Osteoblast (primary cell): ENCODE measurements at regions not wholly inside any gene's neighbourhood (a gene's known extent, or its start where the extent isn't known, plus 50 kb on each side); places are given as distances from the start of the nearest gene placed in this dataset.
"Not testable (repeated sequence)": the region's sequence is repeated elsewhere in the genome, so short reads cannot be mapped to it uniquely, and the experiment has no call there.

Source experiments
- DNase-seq: peaks from one replicate; pipeline ENCODE4 v3.0.0; 2011; ENCODE audit warnings: low spot score, mixed read lengths; ENCODE audit not compliant: insufficient read length; ENCODE audit errors: missing footprints
- H2AFZ ChIP-seq: 2 replicates; pipeline ENCODE4 v1.6.0; 2011; ENCODE audit warnings: mild to moderate bottlenecking, low read length
- H3K27ac ChIP-seq: 2 replicates; pipeline ENCODE4 v1.5.1; 2011; ENCODE audit warnings: mild to moderate bottlenecking, low read depth, low read length, moderate library complexity
- H3K27me3 ChIP-seq: 2 replicates; pipeline ENCODE4 v1.6.0; 2012; ENCODE audit warnings: mild to moderate bottlenecking, control low read depth, inconsistent platforms, low read length, moderate library complexity; ENCODE audit not compliant: insufficient read depth
- H3K36me3 ChIP-seq: 2 replicates; pipeline ENCODE4 v1.5.1; 2011; ENCODE audit warnings: mild to moderate bottlenecking, low read length, control low read depth, moderate library complexity; ENCODE audit not compliant: insufficient read depth
- H3K4me1 ChIP-seq: 2 replicates; pipeline ENCODE4 v1.5.1; 2011; ENCODE audit warnings: mild to moderate bottlenecking, low read length, control low read depth, moderate library complexity; ENCODE audit not compliant: insufficient read depth
- H3K4me2 ChIP-seq: 2 replicates; pipeline ENCODE4 v1.6.0; 2011; ENCODE audit warnings: mild to moderate bottlenecking, low read length; ENCODE audit not compliant: insufficient read depth
- H3K4me3 ChIP-seq: fragments of 200-600 bp; sonication (generic); 3 replicates; pipeline ENCODE4 v1.5.1; 2012; ENCODE audit warnings: mild to moderate bottlenecking, low read length, inconsistent platforms; ENCODE audit not compliant: insufficient read depth
- H3K79me2 ChIP-seq: 2 replicates; pipeline ENCODE4 v1.6.0; 2012; ENCODE audit warnings: mild to moderate bottlenecking, low read length, control low read depth, inconsistent platforms; ENCODE audit not compliant: insufficient read depth
- H3K9me3 ChIP-seq: 2 replicates; pipeline ENCODE4 v1.5.1; 2011; ENCODE audit warnings: low read depth, low read length, control low read depth
- H4K20me1 ChIP-seq: 2 replicates; pipeline ENCODE4 v1.6.0; 2012; ENCODE audit warnings: mild to moderate bottlenecking, low read length, control low read depth; ENCODE audit not compliant: insufficient read depth
- TF ChIP-seq, protein P1 (sequence below): IDR thresholded peaks from 2 replicates; pipeline ENCODE4 v1.5.1; 2011; ENCODE audit warnings: mild to moderate bottlenecking, low read depth, low read length, moderate library complexity; ENCODE audit errors: extremely low read depth

DNA sequence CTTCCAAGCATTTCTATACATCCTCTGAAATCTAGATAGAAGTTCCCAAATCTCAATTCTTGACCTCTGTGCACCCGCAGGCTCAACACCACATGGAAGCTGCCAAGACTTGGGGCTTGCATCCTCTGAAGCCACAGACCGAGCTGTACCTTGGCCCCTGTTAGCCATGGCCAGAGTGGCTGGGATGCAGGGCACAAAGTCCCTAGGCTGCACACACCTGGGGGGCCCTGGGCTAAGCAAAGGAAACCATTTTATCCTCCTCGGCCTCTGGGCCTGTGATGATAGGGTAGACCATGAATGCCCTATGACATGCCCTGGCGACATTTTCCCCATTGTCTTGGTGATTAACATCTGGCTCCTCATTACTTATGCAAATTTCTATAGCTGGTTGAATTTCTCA is 97.1 kb upstream of the CCDC39 start:
- no peaks in the 10 kb centered on the region for H3K79me2 ChIP-seq
- no peaks in the 10 kb centered on the region for H3K36me3 ChIP-seq
- no peak overlapping the region for H3K4me3 ChIP-seq
- TF ChIP-seq, protein P1, sequence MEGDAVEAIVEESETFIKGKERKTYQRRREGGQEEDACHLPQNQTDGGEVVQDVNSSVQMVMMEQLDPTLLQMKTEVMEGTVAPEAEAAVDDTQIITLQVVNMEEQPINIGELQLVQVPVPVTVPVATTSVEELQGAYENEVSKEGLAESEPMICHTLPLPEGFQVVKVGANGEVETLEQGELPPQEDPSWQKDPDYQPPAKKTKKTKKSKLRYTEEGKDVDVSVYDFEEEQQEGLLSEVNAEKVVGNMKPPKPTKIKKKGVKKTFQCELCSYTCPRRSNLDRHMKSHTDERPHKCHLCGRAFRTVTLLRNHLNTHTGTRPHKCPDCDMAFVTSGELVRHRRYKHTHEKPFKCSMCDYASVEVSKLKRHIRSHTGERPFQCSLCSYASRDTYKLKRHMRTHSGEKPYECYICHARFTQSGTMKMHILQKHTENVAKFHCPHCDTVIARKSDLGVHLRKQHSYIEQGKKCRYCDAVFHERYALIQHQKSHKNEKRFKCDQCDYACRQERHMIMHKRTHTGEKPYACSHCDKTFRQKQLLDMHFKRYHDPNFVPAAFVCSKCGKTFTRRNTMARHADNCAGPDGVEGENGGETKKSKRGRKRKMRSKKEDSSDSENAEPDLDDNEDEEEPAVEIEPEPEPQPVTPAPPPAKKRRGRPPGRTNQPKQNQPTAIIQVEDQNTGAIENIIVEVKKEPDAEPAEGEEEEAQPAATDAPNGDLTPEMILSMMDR = no peak
- no peaks in the 10 kb centered on the region for H3K4me1 ChIP-seq
- no peaks in the 10 kb centered on the region for H3K27me3 ChIP-seq
- no peaks in the 10 kb centered on the region for H3K9me3 ChIP-seq
- H4K20me1 ChIP-seq = no peaks in the 10 kb centered on the region
- DNase-seq = no peak
- H3K27ac ChIP-seq = no peak overlapping the region
- H3K4me2 ChIP-seq = no peak overlapping the region
- H2AFZ ChIP-seq = no peak overlapping the region

DNA sequence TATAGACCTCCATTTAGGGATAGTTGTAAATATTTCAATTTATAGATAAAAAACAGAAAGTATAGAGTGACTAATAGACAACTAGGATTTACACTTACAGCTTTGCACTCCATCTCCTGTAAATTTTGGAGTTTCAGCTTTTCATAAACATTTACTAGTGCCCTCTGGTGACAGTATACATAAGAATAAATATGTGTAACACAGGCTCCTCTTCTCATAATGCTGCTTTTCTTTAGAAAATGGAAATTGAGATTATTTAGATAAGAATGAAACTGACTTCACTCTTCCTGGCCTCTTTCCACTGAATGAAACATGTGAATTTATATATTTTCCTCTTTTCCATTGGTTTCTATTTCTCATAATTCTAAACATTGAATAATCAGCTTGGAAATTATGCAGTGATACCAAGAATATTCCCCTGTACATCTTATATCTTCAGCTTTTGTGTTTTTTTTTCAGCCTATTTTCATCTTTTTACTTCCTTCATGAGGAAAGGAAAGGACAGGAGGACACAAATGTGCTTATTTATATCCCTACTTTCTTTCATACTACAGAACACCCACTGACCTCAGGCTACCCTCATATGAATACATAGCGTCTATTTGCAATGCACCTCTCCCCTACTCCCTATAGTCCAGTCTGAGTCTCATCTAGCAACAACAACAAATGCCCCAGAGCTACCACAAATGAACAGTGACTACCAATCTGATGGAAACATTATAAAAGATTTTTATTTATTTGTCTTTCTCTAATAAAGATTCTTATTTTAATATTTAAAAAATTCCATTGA is 103.1 kb upstream of the CCDC39 start:
- Histone ChIP-seq H3K27ac (no peak overlapping the region), H3K4me3 (no peak overlapping the region), H3K4me1 (no peaks in the 10 kb centered on the region), H3K27me3 (no peaks in the 10 kb centered on the region), H3K4me2 (no peak overlapping the region), H3K79me2 (no peaks in the 10 kb centered on the region), H4K20me1 (no peaks in the 10 kb centered on the region), H3K9me3 (no peaks in the 10 kb centered on the region), H2AFZ (no peak overlapping the region), H3K36me3 (no peaks in the 10 kb centered on the region)
- peak; percentile 37 for DNase-seq
- TF ChIP-seq, protein P1 = no peak

DNA sequence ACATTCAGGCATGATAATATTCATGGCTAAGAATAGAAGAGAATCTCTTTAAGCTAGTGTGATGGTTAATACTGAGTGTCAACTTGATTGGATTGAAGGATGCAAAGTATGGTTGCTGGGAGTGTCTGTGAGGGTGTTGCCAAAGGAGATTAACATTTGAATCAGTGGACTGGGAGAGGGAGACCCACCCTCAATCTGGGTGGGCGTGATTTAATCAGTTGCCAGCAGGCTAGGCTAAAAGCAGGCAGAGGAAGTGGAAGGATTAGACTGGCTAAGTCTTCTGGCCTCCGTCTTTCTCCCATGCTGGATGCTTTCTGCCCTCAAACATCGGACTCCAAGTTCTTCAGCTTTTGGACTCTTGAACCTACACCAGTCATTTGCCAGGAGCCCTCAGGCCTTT is 106.9 kb upstream of the CCDC39 start:
- not testable (repeated sequence) for H3K4me3 ChIP-seq, H3K4me1 ChIP-seq, H4K20me1 ChIP-seq, H3K79me2 ChIP-seq, H3K27me3 ChIP-seq, H3K4me2 ChIP-seq, H2AFZ ChIP-seq, DNase-seq, H3K36me3 ChIP-seq, H3K27ac ChIP-seq, H3K9me3 ChIP-seq

DNA sequence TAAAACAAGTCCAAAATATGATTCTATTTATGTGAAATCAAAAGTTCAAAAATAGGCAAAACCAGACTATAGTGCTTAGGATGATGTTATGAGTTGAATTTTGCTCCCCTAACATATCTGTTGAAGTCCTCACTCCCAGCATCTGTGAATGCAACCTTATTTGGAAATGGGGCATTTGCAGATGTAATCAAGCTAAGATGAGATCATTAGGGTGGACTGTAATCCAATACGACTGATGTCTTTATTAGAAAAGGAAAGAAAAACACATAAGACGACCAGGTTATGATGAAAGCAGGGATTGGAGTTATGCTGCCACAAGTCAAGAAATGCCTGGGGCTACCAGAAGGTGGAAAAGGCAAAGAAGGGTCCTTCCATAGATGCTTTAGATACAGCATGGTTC is 110.5 kb upstream of the CCDC39 start:
- no peaks in the 10 kb centered on the region for H3K9me3 ChIP-seq
- H3K27me3 ChIP-seq = no peaks in the 10 kb centered on the region

More for the DNA sequence above, 110.5 kb upstream of the CCDC39 start:
- Histone ChIP-seq H2AFZ (no peak overlapping the region), H3K79me2 (no peaks in the 10 kb centered on the region), H3K4me1 (no peaks in the 10 kb centered on the region), H3K27ac (no peak overlapping the region), H3K4me2 (no peak overlapping the region), H3K4me3 (no peak overlapping the region), H4K20me1 (no peaks in the 10 kb centered on the region), H3K36me3 (no peaks in the 10 kb centered on the region)
- TF ChIP-seq, protein P1 = no peak
- no peak for DNase-seq
